ENCODE measurements at regions not wholly inside any gene's neighbourhood (a gene's known extent, or its start where the extent isn't known, plus 50 kb on each side); places are given as distances from the start of the nearest gene placed in this dataset.

DNA sequence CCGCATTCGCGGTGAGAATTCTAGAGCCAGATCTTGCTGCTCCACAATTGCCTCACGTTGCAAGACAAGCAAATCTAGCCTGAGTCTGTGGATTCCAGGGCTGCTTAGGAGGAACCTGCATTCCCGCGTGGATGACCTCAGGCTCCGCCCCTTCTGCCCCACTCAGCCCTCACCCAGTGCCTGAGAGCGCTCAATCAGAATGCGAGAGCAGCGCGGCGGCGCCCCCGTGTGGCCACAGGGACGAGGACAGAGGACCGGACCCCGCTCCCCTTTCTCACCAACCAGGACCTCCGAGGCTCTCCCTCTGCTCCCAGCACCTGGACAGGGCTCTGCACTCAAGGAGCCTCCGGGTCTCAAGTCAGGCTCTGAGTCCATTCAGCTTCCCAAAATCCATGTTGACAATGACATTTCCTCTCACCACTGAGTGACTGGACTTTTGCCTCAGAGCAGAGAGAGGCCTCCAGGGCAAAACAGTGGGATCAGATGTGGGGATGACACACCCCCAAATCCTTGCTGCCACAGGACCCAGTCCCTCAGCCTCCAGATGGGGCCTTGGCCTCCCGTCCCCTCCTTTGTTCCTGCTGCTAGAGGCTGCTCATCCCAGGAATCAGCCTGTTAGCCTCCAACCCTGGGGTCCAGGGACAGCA is 52.0 kb downstream of the RPP21 start:
- Mint-ChIP-seq H3K36me3 (no peaks in the 10 kb centered on the region), H3K4me3 (no peak overlapping the region), H3K9me3 (no peaks in the 10 kb centered on the region), H3K27ac (no peak overlapping the region), H3K27me3 (peaks cover 24% of the 10 kb centered on the region), H3K4me1 (ENCODE audit: low read depth) (no peaks in the 10 kb centered on the region)
- DNase-seq, result peak; percentile 90
- ChIA-PET POLR2A (no interaction called here), CTCF (interaction anchor here (0.6 to 4.1 kb wide), 22 partner anchors 8 to 266 kb away, joined by 3 to 40 read pairs (median 4); partner anchors contain the start of gene TRIM26)
- intact Hi-C loops (cut with micrococcal nuclease), result loop anchor here (1.0 to 2.0 kb wide), 3 partner anchors 40 to 178 kb away; no protein-coding TSS in a partner anchor

DNA sequence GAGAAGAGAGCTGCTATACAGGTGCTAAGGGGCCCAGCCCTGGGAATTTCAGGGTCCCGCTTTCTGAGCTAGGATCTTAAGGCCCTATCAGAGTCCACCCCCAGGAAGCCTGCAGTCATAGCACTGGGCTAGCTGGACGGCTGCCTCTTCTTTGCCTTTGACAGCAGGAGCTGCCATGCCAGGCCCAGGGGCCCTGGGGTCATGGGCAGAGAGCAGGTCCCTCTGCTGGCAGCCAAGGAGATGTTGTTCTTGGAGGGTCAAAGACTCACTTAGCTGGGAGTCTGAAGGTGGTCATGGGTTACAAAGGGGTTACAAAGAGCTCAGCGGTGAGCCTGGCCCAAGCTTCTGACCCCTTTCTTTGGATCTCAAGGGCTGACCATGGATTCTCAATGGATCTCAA is 52.7 kb downstream of the RPP21 start:
- intact Hi-C loops (cut with micrococcal nuclease), result loop anchor here (1.0 to 2.0 kb wide), 3 partner anchors 40 to 179 kb away; no protein-coding TSS in a partner anchor
- Mint-ChIP-seq H3K27me3 (peaks cover 24% of the 10 kb centered on the region), H3K4me1 (ENCODE audit: low read depth) (no peaks in the 10 kb centered on the region), H3K27ac (no peak overlapping the region), H3K4me3 (no peak overlapping the region), H3K36me3 (no peaks in the 10 kb centered on the region), H3K9me3 (no peaks in the 10 kb centered on the region)
- DNase-seq, result no peak
- POLR2A ChIA-PET, result no interaction called here
- CTCF ChIA-PET, result interaction anchor here (0.6 to 4.1 kb wide), 22 partner anchors 9 to 412 kb away, joined by 3 to 40 read pairs (median 3); partner anchors contain the start of gene TRIM26

DNA sequence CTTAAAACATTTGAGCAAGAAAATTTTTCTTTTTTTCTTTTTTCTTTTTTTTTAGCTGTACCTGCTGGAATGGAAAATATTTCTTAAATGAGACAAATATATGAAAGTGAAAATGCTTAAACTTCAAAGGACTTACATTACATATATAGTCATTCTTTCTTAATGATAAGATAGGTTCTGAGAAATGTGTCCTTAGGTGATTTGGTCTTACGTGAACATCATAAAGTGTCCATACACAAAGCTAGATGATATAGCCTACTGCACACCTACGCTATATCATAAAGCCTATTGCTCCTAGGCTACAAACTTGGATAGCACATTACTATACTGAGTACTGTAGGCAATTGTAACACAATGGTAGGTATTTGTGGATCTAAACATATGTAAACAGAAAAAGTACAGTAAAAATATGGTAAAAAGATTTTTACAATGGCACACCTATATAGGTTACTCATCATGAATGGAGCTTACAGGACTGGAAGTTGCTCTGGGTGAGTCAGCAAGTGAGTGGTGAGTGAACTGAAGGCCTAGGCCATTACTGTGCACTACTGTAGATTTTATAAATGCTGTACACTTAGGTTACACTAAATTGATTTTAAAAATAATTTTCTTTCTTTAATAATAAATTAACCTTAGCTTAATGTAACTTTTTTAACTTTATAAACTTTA is 54.6 kb downstream of the RPP21 start:
- intact Hi-C loops (cut with micrococcal nuclease), result no loop called here
- H3K27ac Mint-ChIP-seq, result no peak overlapping the region
- H3K4me1 Mint-ChIP-seq (ENCODE audit: low read depth), result no peaks in the 10 kb centered on the region
- H3K36me3 Mint-ChIP-seq, result no peaks in the 10 kb centered on the region
- ChIA-PET POLR2A (no interaction called here), CTCF (interaction anchor here (0.7 to 3.8 kb wide), 10 partner anchors 11 to 1846 kb away, joined by 3 to 29 read pairs (median 6); no protein-coding TSS in a partner anchor)
- H3K9me3 Mint-ChIP-seq, result no peaks in the 10 kb centered on the region
- H3K27me3 Mint-ChIP-seq, result peaks cover 24% of the 10 kb centered on the region
- no peak overlapping the region for H3K4me3 Mint-ChIP-seq
- no peak for DNase-seq

DNA sequence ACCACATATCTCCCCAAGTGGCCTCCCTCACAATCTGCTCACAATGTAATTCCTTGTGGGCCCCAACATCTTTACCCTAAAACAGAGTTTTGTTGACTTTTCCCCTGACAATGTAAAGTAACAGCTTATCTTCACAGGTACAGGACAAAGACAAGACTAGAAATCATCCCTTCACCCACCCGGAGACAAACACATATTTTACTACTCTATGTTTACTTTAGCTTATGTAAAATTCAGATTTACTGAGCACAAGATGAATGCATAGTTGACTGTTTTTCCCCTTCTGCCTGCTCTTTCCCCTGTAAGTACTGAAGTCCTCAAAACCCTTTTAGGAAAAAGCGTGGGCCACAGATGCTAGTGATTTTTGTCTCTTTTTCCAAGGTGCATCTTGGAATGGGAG is 61.0 kb downstream of the RPP21 start:
- Mint-ChIP-seq H3K9me3 (peaks cover 9% of the 10 kb centered on the region), H3K27ac (no peak overlapping the region), H3K4me3 (no peak overlapping the region), H3K4me1 (ENCODE audit: low read depth) (peaks cover 4% of the 10 kb centered on the region), H3K27me3 (peaks cover 35% of the 10 kb centered on the region), H3K36me3 (no peaks in the 10 kb centered on the region)
- ChIA-PET CTCF (interaction anchor here (0.7 to 2.1 kb wide), 3 partner anchors 39 to 187 kb away, joined by 3 to 7 read pairs (median 5); no protein-coding TSS in a partner anchor), POLR2A (no interaction called here)
- no peak for DNase-seq
- intact Hi-C loops (cut with micrococcal nuclease), result no loop called here

DNA sequence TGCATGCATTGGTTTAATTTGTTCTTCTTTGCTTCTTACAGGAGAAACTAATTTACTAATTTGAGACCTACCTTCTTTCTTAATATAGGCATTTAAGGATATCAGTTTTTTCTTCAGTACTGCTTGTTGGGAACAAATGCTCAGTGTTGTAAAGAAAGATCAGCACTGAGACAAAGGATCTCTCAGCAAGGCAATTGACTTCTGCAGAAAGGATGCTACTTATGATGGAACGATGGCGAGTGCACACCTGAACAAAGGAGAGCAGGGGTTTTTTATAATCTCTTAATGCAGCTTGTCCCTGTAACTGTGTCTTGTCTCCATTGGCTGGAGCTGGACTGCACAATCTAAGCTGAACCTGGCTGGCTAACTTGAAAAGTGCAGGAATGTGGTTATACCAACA is 64.2 kb downstream of the RPP21 start:
- ChIA-PET POLR2A (no interaction called here), CTCF (interaction anchor here (1.1 to 2.5 kb wide), 2 partner anchors 12 to 44 kb away, joined by 3 to 18 read pairs; no protein-coding TSS in a partner anchor)
- peaks cover 11% of the 10 kb centered on the region for H3K4me1 Mint-ChIP-seq (ENCODE audit: low read depth)
- H3K27ac Mint-ChIP-seq, result no peak overlapping the region
- intact Hi-C loops (cut with micrococcal nuclease), result no loop called here
- H3K9me3 Mint-ChIP-seq, result peaks cover 9% of the 10 kb centered on the region
- no peaks in the 10 kb centered on the region for H3K36me3 Mint-ChIP-seq
- no peak overlapping the region for H3K4me3 Mint-ChIP-seq
- peaks cover 59% of the 10 kb centered on the region for H3K27me3 Mint-ChIP-seq
- DNase-seq, result no peak

DNA sequence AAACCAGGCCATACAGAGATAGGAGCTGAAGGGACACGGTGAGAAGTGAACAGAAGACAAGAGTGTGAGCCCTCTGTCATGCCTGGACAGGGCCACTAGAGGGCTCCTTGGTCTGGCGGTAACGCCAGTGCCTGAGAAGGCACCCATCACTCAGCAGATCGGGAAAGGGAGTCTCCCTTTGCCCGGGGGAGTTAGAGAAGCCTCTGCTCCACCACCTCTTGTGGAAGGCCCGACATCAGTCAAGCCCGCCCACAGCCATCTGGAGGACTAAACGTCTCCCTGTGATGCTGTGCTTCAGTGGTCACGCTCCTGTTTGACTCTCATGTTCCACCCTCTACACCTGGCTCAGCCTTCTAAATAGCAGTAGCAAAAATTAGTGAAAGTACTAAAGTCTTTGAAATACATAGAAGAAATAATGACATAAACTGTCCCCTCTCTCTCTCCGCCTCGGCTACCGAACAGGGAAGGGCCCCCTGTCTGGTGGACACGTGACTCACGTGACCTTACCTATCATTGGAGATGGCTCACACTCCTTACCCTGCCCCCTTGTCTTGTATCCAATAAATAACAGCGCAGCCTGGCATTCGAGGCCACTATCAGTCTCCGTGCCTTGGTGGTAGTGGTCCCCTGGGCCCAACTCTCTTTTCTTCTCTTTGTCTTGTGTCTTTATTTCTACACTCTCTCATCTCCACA is 66.7 kb downstream of the RPP21 start:
- CTCF ChIA-PET, result interaction anchor here (0.7 to 2.5 kb wide), 16 partner anchors 12 to 676 kb away, joined by 3 to 18 read pairs (median 4); no protein-coding TSS in a partner anchor
- peak; percentile 72 for DNase-seq
- H3K27ac Mint-ChIP-seq, result no peak overlapping the region

DNA sequence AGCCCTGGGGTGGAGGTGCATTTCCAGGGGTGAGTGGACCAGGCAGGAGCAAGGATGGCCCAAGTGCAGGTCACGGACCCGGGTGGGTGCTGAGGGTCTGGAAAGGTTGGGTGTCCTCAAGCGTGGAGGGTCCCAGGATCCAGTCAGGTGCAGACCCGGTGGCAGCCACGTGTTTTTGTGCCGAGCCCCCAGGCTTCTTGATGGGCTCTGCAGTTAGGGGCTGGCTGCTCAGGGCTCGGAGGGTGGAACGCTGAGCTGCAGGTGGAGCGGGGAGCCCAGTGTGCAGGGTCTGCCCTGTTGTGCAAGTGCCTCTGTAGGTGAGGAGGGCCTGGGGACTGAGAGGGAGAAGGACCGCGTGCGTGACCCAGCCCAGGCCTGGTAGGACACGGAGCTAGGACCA is 70.9 kb upstream of the HLA-E start:
- ChIA-PET CTCF (no interaction called here), POLR2A (no interaction called here)
- Mint-ChIP-seq H3K27ac (no peak overlapping the region), H3K27me3 (peaks cover 38% of the 10 kb centered on the region), H3K4me1 (ENCODE audit: low read depth) (no peaks in the 10 kb centered on the region), H3K4me3 (no peak overlapping the region), H3K36me3 (no peaks in the 10 kb centered on the region), H3K9me3 (no peaks in the 10 kb centered on the region)
- intact Hi-C loops (cut with micrococcal nuclease), result no loop called here
- DNase-seq, result no peak

More for the DNA sequence above, 66.7 kb downstream of the RPP21 start:
- POLR2A ChIA-PET, result no interaction called here
- Mint-ChIP-seq H3K9me3 (peaks cover 9% of the 10 kb centered on the region), H3K27me3 (peaks cover 53% of the 10 kb centered on the region), H3K36me3 (no peaks in the 10 kb centered on the region), H3K4me1 (ENCODE audit: low read depth) (peaks cover 7% of the 10 kb centered on the region), H3K4me3 (peak overlapping the region; percentile 25)
- intact Hi-C loops (cut with micrococcal nuclease), result loop anchor here (1.0 kb wide), 1 partner anchor 42 kb away; no protein-coding TSS in a partner anchor

DNA sequence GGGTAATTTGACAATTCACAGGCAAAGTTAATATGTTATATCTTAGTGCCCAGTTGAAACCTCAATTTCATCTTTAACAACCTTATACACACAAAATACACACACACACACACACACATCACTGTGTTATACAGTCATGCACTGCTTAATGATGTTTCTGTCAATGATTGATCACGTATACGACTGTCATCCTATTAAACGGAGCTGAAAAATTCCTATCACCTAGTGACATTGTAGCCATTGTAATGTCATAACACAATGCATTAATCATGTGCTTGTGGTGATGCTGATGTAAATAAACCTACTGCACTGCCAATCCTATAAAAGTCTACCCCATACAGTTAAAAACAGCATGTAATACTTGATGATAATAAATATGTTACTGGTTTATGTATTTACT is 64.8 kb upstream of the HLA-E start:
- CTCF ChIA-PET, result interaction anchor here (1.4 kb wide), 1 partner anchor 14 kb away, joined by 5 read pairs; no protein-coding TSS in a partner anchor
- peaks cover 2% of the 10 kb centered on the region for H3K4me1 Mint-ChIP-seq (ENCODE audit: low read depth)
- peaks cover 57% of the 10 kb centered on the region for H3K27me3 Mint-ChIP-seq
- no peak overlapping the region for H3K27ac Mint-ChIP-seq
- intact Hi-C loops (cut with micrococcal nuclease), result no loop called here
- H3K9me3 Mint-ChIP-seq, result no peaks in the 10 kb centered on the region
- POLR2A ChIA-PET, result no interaction called here
- no peak for DNase-seq
- H3K4me3 Mint-ChIP-seq, result no peak overlapping the region
- H3K36me3 Mint-ChIP-seq, result no peaks in the 10 kb centered on the region

All from activated CD4-positive, alpha-beta memory T cell treated with anti-CD3 and anti-CD28 coated beads for 36 hours (primary cell).